ENCODE measurements at regions not wholly inside any gene's neighbourhood (a gene's known extent, or its start where the extent isn't known, plus 50 kb on each side); places are given as distances from the start of the nearest gene placed in this dataset.

- DNase-seq (ENCODE audit: extremely low spot score, unreplicated experiment): no peak
- Mint-ChIP-seq H3K4me1 (ENCODE audit: unreplicated experiment) (no peaks in the 10 kb centered on the region), H3K9me3 (no peaks in the 10 kb centered on the region), H3K27me3 (no peaks in the 10 kb centered on the region), H3K36me3 (no peaks in the 10 kb centered on the region), H3K4me3 (no peak overlapping the region), H3K27ac (no peak overlapping the region)
- TF ChIP-seq CTCF (conservative IDR thresholded peaks at IDR 0.05): no peak
Observed at GRCh38 chr5:97453263-97453662, 270.2 kb upstream of the RIOK2 start.

- no peak overlapping the region for H3K4me3 Mint-ChIP-seq
- H3K27me3 Mint-ChIP-seq: no peaks in the 10 kb centered on the region
- no peaks in the 10 kb centered on the region for H3K36me3 Mint-ChIP-seq
- H3K27ac Mint-ChIP-seq: no peak overlapping the region
- TF ChIP-seq CTCF (conservative IDR thresholded peaks at IDR 0.05): no peak
- H3K9me3 Mint-ChIP-seq: no peaks in the 10 kb centered on the region
- H3K4me1 Mint-ChIP-seq (ENCODE audit: unreplicated experiment): no peaks in the 10 kb centered on the region
- DNase-seq (ENCODE audit: extremely low spot score, unreplicated experiment): no peak
Observed at GRCh38 chr5:97454015-97454414, 271.0 kb upstream of the RIOK2 start.

GRCh38 chr5:97455996-97456395, 272.9 kb upstream of the RIOK2 start:
- Mint-ChIP-seq H3K36me3 (no peaks in the 10 kb centered on the region), H3K9me3 (no peaks in the 10 kb centered on the region), H3K4me1 (ENCODE audit: unreplicated experiment) (no peaks in the 10 kb centered on the region), H3K27me3 (no peaks in the 10 kb centered on the region), H3K27ac (no peak overlapping the region), H3K4me3 (no peak overlapping the region)
- TF ChIP-seq CTCF (conservative IDR thresholded peaks at IDR 0.05): no peak
- no peak for DNase-seq (ENCODE audit: extremely low spot score, unreplicated experiment)

- H3K36me3 Mint-ChIP-seq: no peaks in the 10 kb centered on the region
- no peak overlapping the region for H3K4me3 Mint-ChIP-seq
- no peak overlapping the region for H3K27ac Mint-ChIP-seq
- TF ChIP-seq CTCF (conservative IDR thresholded peaks at IDR 0.05): no peak
- H3K9me3 Mint-ChIP-seq: no peaks in the 10 kb centered on the region
- DNase-seq (ENCODE audit: extremely low spot score, unreplicated experiment): no peak
- H3K27me3 Mint-ChIP-seq: no peaks in the 10 kb centered on the region
- H3K4me1 Mint-ChIP-seq (ENCODE audit: unreplicated experiment): no peaks in the 10 kb centered on the region
Observed at GRCh38 chr5:97458851-97459250, 275.8 kb upstream of the RIOK2 start.

- H3K27ac Mint-ChIP-seq: no peak overlapping the region
- no peak overlapping the region for H3K4me3 Mint-ChIP-seq
- no peak for TF ChIP-seq CTCF (conservative IDR thresholded peaks at IDR 0.05)
- H3K36me3 Mint-ChIP-seq: no peaks in the 10 kb centered on the region
- no peaks in the 10 kb centered on the region for H3K27me3 Mint-ChIP-seq
- no peaks in the 10 kb centered on the region for H3K4me1 Mint-ChIP-seq (ENCODE audit: unreplicated experiment)
- no peak for DNase-seq (ENCODE audit: extremely low spot score, unreplicated experiment)
- no peaks in the 10 kb centered on the region for H3K9me3 Mint-ChIP-seq
Observed at GRCh38 chr5:97471951-97472350, 288.9 kb upstream of the RIOK2 start.

GRCh38 chr5:97475847-97476246, 292.8 kb upstream of the RIOK2 start:
- DNase-seq (ENCODE audit: extremely low spot score, unreplicated experiment): no peak
- no peaks in the 10 kb centered on the region for H3K36me3 Mint-ChIP-seq
- H3K4me3 Mint-ChIP-seq: no peak overlapping the region
- H3K9me3 Mint-ChIP-seq: no peaks in the 10 kb centered on the region
- no peak for TF ChIP-seq CTCF (conservative IDR thresholded peaks at IDR 0.05)
- H3K4me1 Mint-ChIP-seq (ENCODE audit: unreplicated experiment): no peaks in the 10 kb centered on the region
- no peak overlapping the region for H3K27ac Mint-ChIP-seq
- no peaks in the 10 kb centered on the region for H3K27me3 Mint-ChIP-seq
